HUES6 (cell line): ENCODE measurements at regions not wholly inside any gene's neighbourhood (a gene's known extent, or its start where the extent isn't known, plus 50 kb on each side); places are given as distances from the start of the nearest gene placed in this dataset.
"Not testable (repeated sequence)": the region's sequence is repeated elsewhere in the genome, so short reads cannot be mapped to it uniquely, and the experiment has no call there.

ENCODE experiments used
- H3K27ac ChIP-seq: 2 replicates; pipeline ENCODE4 v1.7.0; 2013; ENCODE audit warnings: low read depth, mild to moderate bottlenecking, low read length, inconsistent platforms
- H3K27me3 ChIP-seq: 2 replicates; pipeline ENCODE4 v1.6.1; 2013; ENCODE audit warnings: low read length; ENCODE audit not compliant: control insufficient read depth, insufficient read depth
- H3K36me3 ChIP-seq: 2 replicates; pipeline ENCODE4 v1.6.1; 2013; ENCODE audit warnings: low read length; ENCODE audit not compliant: control insufficient read depth, insufficient read depth
- H3K4me1 ChIP-seq: 2 replicates; pipeline ENCODE4 v1.6.1; 2013; ENCODE audit warnings: low read length; ENCODE audit not compliant: control insufficient read depth, insufficient read depth
- H3K4me3 ChIP-seq: 2 replicates; pipeline ENCODE4 v1.5.1; 2013; ENCODE audit warnings: low read depth, low read length
- H3K9ac ChIP-seq: one replicate; pipeline ENCODE4 v1.6.1; 2013; ENCODE audit warnings: mild to moderate bottlenecking, low read length
- H3K9me3 ChIP-seq: 2 replicates; pipeline ENCODE4 v1.6.1; 2013; ENCODE audit warnings: low read depth, low read length; ENCODE audit not compliant: control insufficient read depth, insufficient read depth

DNA sequence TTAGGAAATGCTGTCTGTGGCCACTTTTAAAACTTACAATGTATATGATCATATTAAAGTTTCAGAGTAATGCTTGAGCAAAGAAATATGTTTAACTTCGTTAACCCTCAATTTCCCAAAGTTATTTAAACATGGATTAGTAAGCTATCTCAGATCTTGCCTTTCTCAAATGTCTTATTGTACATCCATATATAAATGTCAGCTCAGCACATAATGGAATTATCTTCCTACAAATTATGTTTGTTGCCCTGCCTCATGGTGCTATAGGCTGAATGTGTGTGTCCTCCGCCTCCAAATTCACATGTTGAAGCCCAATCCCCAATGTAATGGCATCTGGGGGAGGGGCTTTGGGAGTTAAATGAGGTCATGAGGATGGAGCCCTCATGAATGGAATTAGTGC lies 200.3 kb downstream of the MINAR1 start:
- H3K9me3 ChIP-seq, result peaks cover 10% of the 10 kb centered on the region; the same call in 1 of the 2 replicates
- no peaks in the 10 kb centered on the region for H3K27me3 ChIP-seq
- peaks cover 17% of the 10 kb centered on the region; the same call in 1 of the 2 replicates for H3K4me1 ChIP-seq
- H3K9ac ChIP-seq, result no peak overlapping the region
- H3K4me3 ChIP-seq, result no peak overlapping the region
- H3K36me3 ChIP-seq, result no peaks in the 10 kb centered on the region
- no peak overlapping the region for H3K27ac ChIP-seq

DNA sequence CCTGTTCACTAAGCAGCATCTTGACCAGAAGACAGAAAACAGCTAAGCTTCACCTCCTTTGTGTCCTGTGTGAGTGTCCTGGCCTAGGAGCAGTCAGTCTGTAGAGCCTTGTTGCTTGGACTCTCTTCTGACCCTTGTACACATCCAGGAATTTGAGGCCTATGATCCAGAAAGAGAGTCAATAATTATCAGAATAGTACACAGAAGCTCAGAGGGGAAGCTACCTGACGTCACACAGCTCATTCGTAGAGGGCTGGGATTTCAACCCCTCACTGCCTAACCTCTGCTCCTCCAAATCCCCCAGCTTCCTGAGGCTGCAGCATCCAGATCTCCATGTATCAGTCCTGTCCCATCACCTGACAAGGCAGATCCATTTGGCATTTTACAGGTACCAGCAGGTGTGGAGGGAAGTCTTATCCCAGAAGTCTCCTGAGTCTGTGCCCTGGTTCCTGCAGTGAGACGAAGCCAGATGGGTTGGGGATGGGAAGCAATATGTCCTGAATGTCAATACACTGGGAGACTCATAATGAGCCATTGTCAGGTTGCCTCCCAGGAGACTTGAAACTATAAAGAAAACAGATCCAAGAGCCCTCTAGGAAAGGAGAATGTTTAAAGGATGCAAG lies 203.1 kb downstream of the MINAR1 start:
- H3K27ac ChIP-seq, result peak overlapping the region; percentile 36; the same call in 1 of the 2 replicates
- H3K9ac ChIP-seq, result peak overlapping the region; percentile 68
- H3K4me3 ChIP-seq, result no peak overlapping the region
- no peaks in the 10 kb centered on the region for H3K36me3 ChIP-seq
- peaks cover 21% of the 10 kb centered on the region; the same call in 1 of the 2 replicates for H3K4me1 ChIP-seq
- 0 out of 2 replicates have a peak, but pooled peaks cover 8% of the 10 kb centered on the region for H3K9me3 ChIP-seq
- no peaks in the 10 kb centered on the region for H3K27me3 ChIP-seq

DNA sequence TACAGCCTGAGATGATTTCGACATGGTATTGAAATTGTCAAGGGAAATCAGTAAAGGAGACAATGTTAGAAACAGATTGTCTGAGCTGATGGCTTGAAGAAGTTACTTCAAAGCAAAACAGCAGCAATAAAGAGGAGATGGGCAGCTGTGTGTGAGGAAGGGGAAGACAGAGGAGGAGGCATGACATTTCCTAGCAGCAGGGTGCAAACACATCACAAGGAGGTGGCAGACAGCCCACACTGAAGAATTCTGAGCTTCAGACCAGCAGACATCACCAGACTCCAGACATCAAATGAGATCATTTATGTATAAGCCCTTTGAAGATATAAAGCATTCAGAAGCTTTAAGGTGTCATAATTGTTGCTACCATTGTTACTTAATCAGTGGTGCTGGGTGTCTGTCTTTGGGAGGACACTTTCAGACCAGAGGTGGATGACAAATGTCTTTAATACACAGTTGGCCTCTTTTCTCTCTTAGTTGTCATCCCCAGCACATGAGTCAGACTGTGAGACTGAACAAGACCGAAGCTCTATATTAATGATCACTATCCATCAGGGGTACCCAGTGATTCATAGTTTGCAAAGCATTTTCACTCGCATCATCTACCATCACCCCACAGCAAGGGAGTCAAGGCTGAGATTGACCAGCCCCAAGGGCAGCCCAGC lies 203.9 kb downstream of the MINAR1 start:
- peak overlapping the region; percentile 68 for H3K9ac ChIP-seq
- H3K36me3 ChIP-seq, result no peaks in the 10 kb centered on the region
- no peak overlapping the region for H3K4me3 ChIP-seq
- peak overlapping the region; percentile 44; the same call in 1 of the 2 replicates for H3K27ac ChIP-seq
- peaks cover 23% of the 10 kb centered on the region; the same call in 1 of the 2 replicates for H3K4me1 ChIP-seq
- H3K27me3 ChIP-seq, result no peaks in the 10 kb centered on the region
- H3K9me3 ChIP-seq, result peaks cover 10% of the 10 kb centered on the region; the same call in 1 of the 2 replicates

DNA sequence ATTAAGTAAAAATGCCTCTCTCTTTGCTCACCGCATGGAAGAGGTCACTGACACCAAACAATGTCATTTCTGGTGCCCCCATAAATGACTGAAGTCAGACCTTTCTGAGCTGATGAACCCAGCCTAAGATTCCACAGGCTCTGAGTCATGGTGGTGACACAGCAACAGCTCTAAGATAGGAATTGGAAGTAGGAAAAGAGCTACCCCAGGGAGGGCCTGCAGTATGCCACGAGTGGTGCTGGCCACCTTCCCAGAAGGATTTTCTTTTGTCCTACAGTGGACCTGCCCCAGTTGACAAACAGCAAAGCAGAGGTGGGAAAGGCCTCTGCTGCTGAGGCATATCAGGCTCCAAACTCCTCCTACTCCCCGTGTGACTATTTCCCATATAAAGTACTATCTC lies 208.1 kb downstream of the MINAR1 start:
- H3K9ac ChIP-seq, result no peak overlapping the region
- no peaks in the 10 kb centered on the region for H3K27me3 ChIP-seq
- peaks cover 17% of the 10 kb centered on the region; the same call in 1 of the 2 replicates for H3K4me1 ChIP-seq
- no peak overlapping the region for H3K27ac ChIP-seq
- peaks cover 12% of the 10 kb centered on the region for H3K9me3 ChIP-seq
- no peaks in the 10 kb centered on the region for H3K36me3 ChIP-seq
- H3K4me3 ChIP-seq, result no peak overlapping the region

DNA sequence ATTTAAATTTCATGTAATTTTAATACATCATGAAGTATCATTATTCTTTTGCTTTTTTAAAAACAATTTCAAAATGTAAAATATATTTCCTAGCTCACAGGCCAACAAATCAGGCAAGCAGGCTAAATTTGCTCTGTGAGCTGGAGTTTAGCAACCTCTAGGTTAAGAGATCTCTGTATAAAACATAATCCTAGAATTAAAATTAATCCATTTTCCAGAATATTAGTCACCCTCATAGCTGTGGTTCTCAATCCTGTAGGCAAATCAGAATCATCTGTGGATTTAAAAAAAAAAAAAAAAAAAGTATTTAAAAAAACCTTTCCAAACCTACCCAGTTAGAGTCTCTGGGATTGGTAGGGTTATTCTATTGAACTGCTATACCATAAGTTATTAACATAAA lies 209.7 kb downstream of the MINAR1 start:
- Histone ChIP-seq H3K27me3 (no peaks in the 10 kb centered on the region), H3K27ac (no peak overlapping the region), H3K9ac (no peak overlapping the region)

DNA sequence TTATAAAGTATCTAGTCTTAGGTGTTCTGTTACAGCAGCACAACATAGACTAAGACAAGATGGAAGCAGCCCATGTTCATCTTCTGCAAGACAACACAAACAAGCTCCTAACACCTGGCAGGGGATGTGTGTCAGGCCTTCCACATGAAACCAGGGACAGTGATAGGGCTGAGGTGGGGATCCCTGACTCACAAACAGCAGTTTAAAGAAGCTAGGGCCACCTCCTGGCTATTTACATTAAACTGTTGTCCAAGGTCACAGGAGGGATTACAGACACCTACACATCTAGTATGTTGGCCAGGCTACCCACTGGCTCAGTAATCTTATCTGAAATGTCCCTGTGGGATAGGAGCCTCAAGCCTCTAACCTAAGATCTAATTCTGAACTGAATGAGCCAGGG lies 211.3 kb downstream of the MINAR1 start:
- no peaks in the 10 kb centered on the region for H3K27me3 ChIP-seq
- H3K27ac ChIP-seq, result no peak overlapping the region
- H3K9ac ChIP-seq, result no peak overlapping the region
- H3K36me3 ChIP-seq, result no peaks in the 10 kb centered on the region
- no peak overlapping the region for H3K4me3 ChIP-seq
- H3K4me1 ChIP-seq, result peaks cover 6% of the 10 kb centered on the region; the same call in 1 of the 2 replicates
- peaks cover 12% of the 10 kb centered on the region for H3K9me3 ChIP-seq

More for the DNA sequence above, 209.7 kb downstream of the MINAR1 start:
- Histone ChIP-seq H3K9me3 (peaks cover 12% of the 10 kb centered on the region), H3K4me3 (no peak overlapping the region), H3K4me1 (peaks cover 6% of the 10 kb centered on the region; the same call in 1 of the 2 replicates), H3K36me3 (no peaks in the 10 kb centered on the region)

DNA sequence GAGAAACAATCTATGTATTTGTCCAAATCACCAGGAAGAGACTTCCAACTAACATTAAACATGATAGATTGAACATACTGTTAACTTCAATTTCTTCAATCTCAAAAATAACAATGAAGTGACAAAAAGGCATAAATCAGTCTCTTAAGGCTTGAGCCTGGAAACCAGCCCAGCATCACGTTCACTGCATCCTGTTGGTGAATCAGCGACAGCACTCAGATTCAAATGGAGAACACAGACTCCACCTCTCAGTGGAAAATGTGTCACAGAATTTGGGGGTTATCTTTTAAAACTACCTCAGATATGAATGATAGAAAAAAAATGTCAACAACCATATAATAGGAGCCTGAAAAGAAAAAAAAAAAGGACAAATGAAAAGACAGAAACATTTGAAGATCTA lies 212.0 kb downstream of the MINAR1 start:
- no peak overlapping the region for H3K27ac ChIP-seq
- H3K36me3 ChIP-seq, result no peaks in the 10 kb centered on the region
- peaks cover 6% of the 10 kb centered on the region; the same call in 1 of the 2 replicates for H3K4me1 ChIP-seq
- H3K27me3 ChIP-seq, result no peaks in the 10 kb centered on the region
- H3K4me3 ChIP-seq, result no peak overlapping the region
- H3K9ac ChIP-seq, result no peak overlapping the region
- H3K9me3 ChIP-seq, result peaks cover 12% of the 10 kb centered on the region

DNA sequence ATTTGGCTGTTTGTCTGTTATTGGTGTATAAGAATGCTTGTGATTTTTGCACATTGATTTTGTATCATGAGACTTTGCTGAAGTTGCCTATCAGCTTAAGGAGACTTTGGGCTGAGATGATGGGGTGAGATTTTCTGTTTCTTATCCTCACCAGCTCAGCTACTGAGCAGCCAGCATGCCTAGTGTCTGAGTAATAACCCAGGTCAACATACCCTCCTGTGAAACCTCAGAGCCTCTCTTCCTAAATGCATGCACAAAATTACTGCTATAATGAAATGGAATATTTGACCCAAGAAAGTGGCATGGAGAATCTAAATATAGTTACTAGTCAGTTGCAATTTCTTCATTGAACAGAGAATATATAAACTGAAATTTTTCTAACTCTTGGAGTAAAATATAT lies 220.8 kb downstream of the MINAR1 start:
- not testable (repeated sequence) for H3K4me1 ChIP-seq, H3K9me3 ChIP-seq

DNA sequence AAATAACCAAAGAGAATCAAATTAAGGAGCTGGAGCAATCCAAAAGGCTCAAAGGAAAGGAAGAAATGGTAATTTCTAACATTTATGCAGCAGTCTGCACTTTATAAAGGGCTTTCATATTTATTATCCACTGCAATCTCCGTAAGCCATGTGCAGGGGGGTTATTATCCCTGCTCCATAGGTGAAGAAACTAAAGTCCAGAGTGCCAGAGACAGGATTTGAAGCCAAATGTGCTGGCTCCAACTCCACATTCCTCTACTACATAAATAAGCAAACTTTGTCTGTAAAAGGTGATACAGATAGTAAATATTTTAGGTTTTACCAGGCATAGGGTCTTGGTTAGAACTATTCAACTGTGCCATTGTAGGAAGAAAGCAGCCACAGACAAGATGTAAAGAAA lies 221.4 kb downstream of the MINAR1 start:
- H3K27ac ChIP-seq, result no peak overlapping the region
- no peaks in the 10 kb centered on the region for H3K36me3 ChIP-seq
- no peak overlapping the region for H3K4me3 ChIP-seq
- no peaks in the 10 kb centered on the region for H3K27me3 ChIP-seq
- H3K4me1 ChIP-seq, result no peaks in the 10 kb centered on the region
- no peak overlapping the region for H3K9ac ChIP-seq
- 0 out of 2 replicates have a peak, but pooled peaks cover 5% of the 10 kb centered on the region for H3K9me3 ChIP-seq

More for the DNA sequence above, 220.8 kb downstream of the MINAR1 start:
- H3K36me3 ChIP-seq, H3K9ac ChIP-seq, H3K4me3 ChIP-seq, H3K27me3 ChIP-seq, H3K27ac ChIP-seq: not testable (repeated sequence)

DNA sequence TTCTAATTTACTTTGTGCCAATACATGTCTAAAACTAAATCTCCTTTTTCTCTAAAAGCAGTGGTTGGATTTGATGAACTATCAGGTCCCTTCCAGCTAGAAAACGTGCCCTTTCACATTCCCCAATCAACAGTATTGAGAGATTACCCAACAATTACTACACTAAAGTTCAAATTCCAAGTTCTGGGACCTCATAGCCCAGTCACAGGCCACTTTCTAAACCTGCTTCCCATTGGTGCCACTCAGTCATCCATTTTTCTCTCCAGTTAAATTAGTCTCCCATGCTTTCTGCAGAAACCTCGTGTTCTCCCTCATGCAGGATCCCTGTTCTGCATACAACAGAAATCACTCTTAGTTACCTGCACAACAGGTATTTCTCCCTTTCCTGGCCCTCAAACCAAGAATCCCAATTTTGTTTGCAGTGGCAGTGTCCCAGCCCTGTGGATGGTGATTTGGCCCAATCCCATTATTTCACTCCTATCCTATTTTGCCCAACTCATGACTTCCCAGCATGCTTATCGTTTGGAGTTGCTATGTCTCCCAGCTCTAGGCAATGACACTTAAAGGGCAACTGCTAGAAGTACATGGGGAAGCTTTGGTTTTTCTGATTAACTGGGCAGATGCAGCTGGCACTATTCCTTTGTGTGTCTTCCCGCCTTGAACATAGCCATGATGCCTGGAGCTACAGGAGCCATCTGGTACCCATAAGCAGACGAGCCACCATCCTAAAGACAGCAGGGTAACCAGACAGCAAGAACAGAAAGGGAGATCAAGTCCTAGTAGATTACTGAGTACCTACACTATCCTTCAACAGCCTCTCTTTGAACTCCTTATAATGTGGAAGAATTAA lies 224.2 kb downstream of the MINAR1 start:
- H3K9me3 ChIP-seq, result no peaks in the 10 kb centered on the region
- H3K27ac ChIP-seq, result no peak overlapping the region

More for the DNA sequence above, 224.2 kb downstream of the MINAR1 start:
- no peaks in the 10 kb centered on the region for H3K27me3 ChIP-seq
- H3K36me3 ChIP-seq, result no peaks in the 10 kb centered on the region
- no peaks in the 10 kb centered on the region for H3K4me1 ChIP-seq
- no peak overlapping the region for H3K9ac ChIP-seq
- H3K4me3 ChIP-seq, result no peak overlapping the region
